NCI-H2227 (cell line): ENCODE measurements at regions not wholly inside any gene's neighbourhood (a gene's known extent, or its start where the extent isn't known, plus 50 kb on each side); places are given as distances from the start of the nearest gene placed in this dataset.

Experiments used
- DNase-seq: peaks from one replicate; lab custom pipeline; 2025; ENCODE audit not compliant: unreplicated experiment; lab: John Stamatoyannopoulos, UW

DNA sequence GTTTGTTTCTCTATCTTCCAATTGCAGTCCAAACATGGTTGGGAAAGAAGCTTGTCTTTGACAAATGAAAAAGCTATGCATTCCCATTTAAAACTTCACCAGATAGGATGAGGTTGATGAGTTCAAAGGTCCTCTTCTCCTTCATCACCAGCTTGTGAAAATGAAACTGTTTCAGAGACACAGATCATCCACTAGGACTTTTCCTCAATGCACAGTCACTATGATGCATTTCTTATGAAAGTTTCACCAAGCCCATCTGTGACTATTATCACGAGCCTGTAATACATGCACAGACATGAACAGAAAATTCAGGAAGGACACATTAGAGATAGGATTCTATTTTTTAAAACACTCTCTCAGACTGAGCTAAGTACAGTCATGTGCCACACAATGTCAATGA, 644.4 kb downstream of the PLCL1 start:
- DNase-seq: no peak

- DNase-seq: no peak
Measured at GRCh38 chr2:198444800-198445287, 640.5 kb downstream of the PLCL1 start.

DNA sequence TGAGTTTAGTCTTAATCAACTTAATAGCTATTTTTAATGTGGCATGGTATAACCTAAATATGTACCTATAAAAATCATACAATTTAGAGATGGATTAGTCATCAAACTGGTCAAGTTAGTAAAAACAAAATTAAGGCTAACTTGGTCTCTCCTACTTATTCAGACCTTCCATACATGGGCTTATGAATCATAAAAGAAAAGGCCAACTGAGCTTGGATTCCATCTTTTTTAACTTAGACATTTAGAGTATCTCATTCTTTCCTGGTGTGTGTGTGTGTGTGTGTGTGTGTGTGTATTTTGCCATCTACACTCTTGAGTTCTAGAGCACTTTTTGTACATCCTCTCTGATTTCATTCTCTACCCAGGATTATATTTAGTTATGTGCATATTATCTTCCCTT, 637.5 kb downstream of the PLCL1 start:
- no peak for DNase-seq

GRCh38 chr2:198441246-198441645, 636.9 kb downstream of the PLCL1 start:
- no peak for DNase-seq

GRCh38 chr2:198440833-198441232, 636.4 kb downstream of the PLCL1 start:
- no peak for DNase-seq

- no peak for DNase-seq
Measured at GRCh38 chr2:198438331-198438730, 633.9 kb downstream of the PLCL1 start.

- DNase-seq: no peak
Measured at GRCh38 chr2:198424112-198424511, 619.7 kb downstream of the PLCL1 start.

DNA sequence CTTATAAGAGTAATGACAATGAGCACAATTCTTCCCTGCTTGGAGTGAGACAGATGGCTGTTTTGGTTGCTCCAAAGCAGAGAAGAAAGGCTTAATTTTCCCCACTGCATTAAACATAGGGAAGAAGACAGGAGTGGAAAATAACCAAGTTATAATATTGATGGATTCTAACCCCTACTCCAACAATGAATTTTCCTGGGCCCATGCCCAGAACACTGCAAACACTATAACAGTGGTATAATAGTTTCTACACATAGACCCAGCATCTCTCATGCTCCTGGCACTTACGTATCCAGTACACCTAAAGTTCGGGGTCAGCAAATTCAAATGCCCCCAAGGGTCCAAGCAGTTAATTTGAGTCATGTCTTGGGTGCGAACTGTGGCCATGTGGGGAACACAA, 613.4 kb downstream of the PLCL1 start:
- DNase-seq: no peak

GRCh38 chr2:198414976-198415375, 610.6 kb downstream of the PLCL1 start:
- no peak for DNase-seq

- DNase-seq: no peak
Measured at GRCh38 chr2:198411936-198412335, 607.5 kb downstream of the PLCL1 start.

- DNase-seq: no peak
Measured at GRCh38 chr2:198408171-198408570, 603.8 kb downstream of the PLCL1 start.

DNA sequence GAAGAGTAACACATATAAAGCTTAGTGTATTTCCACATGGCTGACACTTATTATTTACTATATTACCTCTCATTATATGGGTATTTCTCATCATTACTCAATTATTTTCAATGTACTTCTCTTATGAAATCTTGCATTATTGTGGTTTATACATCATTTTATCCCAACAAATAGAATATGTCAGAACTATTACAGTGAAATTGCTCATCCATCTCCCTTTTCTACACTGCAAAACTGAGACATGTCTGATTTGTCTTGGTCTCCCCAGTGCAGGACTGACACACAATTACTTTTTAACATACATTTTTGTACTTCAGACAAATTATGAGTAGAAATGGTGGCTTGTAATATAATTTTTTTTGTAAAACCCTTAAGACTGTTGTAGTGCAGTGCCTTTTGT, 600.9 kb downstream of the PLCL1 start:
- no peak for DNase-seq

GRCh38 chr2:198401644-198402043, 597.3 kb downstream of the PLCL1 start:
- no peak for DNase-seq

- no peak for DNase-seq
Measured at GRCh38 chr2:198400999-198401398, 596.6 kb downstream of the PLCL1 start.

- DNase-seq: no peak
Measured at GRCh38 chr2:198394208-198394607, 589.8 kb downstream of the PLCL1 start.

GRCh38 chr2:198390670-198391069, 586.3 kb downstream of the PLCL1 start:
- no peak for DNase-seq

- DNase-seq: no peak
Measured at GRCh38 chr2:198387677-198388076, 583.3 kb downstream of the PLCL1 start.

GRCh38 chr2:198385856-198386255, 581.5 kb downstream of the PLCL1 start:
- no peak for DNase-seq

DNA sequence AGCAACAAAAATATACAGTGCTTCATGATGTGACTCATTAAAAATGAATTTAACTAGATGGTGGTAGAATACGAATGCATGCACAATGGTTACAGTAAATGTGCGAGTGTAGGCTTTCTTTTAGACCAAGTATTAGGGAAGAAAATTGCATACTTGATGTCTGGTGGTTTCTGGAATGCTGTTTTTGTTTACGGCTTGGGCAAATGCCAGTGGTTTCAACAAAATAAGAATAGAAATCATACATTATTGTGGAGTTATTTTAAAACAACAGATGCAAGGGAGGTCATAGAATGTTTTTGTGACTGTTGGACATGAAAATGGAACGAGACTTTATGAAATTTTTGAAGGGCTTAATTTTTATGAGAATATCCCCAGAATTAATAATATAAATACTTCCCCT, 580.9 kb downstream of the PLCL1 start:
- DNase-seq: no peak

DNA sequence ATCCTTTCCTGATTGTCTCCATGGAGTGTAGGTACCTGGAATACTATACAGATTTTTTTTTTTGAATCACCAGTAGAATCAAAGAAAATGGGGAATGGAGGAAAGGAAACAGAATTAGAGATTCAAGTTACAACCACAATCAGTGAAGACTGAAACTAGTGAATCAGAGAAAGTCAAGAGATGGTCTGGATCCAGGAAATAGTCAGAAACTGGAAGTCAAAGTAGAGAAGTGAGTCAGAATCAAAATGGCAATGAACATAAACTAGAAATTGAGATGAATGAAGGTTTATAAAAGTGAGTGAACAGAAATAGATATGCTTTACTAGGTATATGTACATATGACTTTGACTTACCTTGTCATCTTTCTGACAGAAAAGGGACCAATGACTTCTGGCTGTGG, 579.0 kb downstream of the PLCL1 start:
- no peak for DNase-seq

GRCh38 chr2:198382811-198383210, 578.4 kb downstream of the PLCL1 start:
- no peak for DNase-seq

DNA sequence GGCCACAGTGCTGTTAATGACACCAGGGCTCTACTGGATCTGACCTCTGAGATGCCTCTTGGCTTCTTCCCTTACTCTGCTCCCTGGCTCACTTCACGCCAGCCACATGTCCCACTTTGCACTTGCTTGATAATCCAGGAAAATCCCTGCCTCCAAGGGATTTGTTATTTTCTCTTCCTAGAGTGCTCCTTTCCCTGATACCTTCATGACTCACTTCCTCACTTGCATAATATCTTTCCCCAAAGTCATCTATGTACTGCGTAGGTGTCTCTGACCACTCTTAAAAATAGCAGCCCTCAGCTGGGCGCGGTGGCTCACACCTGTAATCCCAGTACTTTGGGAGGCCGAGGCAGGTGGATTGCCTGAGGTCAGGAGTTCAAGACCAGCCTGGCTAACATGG, 572.3 kb downstream of the PLCL1 start:
- no peak for DNase-seq

DNA sequence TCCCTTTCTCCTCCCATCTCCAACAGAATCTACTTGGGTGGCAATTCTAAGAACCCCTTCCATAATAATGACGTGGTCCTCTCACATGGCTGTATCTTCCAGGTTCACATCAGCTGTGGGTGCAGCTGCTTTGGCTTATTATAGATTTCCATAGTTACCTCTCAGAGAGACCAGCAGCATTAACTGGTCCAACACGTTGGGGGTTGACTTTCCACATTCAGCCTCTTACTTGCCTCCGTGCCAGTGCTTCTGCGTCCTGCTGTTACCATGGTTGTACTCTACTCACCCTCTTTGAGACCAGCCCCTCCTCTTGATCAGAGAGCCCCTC, 570.7 kb downstream of the PLCL1 start:
- no peak for DNase-seq
